GM21360 (cell line): ENCODE measurements at regions not wholly inside any gene's neighbourhood (a gene's known extent, or its start where the extent isn't known, plus 50 kb on each side); places are given as distances from the start of the nearest gene placed in this dataset.
"Not testable (repeated sequence)": the region's sequence is repeated elsewhere in the genome, so short reads cannot be mapped to it uniquely, and the experiment has no call there.

Experiments
- ATAC-seq: cut with Tn5 transposase; IDR thresholded peaks from one replicate; pipeline ENCODE4 v1.9.1; 2021; ENCODE audit warnings: mild to moderate bottlenecking, moderate library complexity; ENCODE audit not compliant: unreplicated experiment

DNA sequence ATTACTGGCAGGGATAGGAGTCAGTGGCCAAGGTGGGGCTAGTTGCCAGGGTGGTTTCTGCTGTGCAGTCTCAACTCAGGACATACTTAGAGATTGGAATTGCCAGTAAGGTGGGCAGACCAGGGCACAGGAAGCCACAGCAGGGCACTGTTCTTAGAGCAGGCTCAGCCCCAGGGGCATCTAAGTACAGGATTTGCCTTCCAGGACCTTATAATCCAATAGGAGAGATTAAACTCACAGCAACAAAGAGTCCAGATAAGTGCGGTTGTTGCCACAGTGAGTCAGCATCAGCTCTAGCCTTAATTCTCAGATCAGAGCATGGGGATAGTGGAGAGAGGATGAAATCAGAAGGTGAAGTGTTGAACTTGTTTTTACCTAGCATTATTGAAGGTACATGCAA, 265.8 kb upstream of the TRPC7 start:
- ATAC-seq: no peak

DNA sequence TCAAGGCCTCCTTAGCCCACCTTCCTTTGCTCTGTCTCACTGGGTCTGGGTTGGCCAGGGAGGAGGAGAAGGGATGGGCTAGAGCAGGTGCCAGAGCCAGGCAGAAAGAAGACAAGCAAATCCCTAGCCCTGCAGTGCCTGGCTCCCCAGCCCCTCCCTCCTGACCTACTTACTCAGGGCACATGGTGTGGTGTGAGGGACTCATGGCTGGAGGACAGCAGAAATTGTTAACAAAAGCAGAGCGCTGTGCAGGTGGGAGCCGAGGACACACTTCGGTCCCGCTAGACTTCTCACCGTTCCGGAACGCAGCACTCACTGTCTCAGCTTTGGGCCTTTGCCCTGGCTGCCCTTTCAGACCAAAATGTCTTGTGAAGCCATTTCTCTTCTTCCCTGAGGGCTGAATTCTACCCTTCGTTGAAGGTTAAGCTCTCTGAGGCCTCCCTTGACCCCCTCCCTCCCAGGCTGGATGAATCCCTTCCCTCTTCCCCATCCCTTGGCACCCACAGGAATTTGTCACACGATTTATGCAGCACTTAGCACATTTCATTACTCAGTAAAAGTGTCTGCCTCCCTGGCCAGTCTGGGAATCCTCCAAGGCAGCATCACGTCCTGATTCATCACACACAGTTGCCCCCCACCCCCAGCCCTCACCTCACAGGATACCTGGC, 263.9 kb upstream of the TRPC7 start:
- no peak for ATAC-seq

DNA sequence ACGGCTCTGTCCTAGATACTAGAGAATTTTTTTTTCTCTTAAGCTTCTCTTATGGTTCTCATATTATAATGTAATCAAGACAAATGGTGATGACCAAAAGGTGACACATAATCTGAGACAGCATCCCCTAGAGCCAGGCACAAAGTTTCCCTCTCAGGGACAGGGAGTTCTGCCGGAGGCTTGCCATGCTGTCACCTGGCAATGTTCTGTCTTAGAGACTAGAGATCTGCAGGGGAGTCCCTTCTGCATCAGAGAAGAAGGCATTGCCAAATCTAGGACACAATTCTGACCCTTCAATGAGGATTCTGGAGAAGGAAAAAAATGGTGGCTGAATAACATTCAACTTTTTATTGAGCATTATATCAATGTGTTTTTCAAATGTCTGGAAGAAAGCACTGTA, 261.2 kb upstream of the TRPC7 start:
- ATAC-seq: no peak

DNA sequence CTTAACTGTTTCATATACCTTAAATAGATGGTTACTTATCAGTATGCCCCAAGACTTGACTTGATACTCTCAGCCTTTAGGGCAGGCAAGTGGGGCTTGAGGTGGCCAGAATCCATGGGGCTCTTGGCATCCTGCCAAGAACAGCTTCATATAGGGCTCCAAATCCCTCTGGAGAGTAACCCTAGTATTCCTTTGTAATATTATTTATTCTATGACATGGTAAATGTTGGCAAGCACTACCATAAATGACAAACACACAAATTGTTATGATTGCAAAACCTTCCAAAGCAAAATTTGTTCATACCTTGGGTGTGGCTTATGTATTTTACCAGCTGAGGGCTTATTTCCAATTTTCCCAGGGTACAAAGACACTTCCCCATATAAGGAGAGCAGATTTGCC, 257.4 kb upstream of the TRPC7 start:
- ATAC-seq: no peak

DNA sequence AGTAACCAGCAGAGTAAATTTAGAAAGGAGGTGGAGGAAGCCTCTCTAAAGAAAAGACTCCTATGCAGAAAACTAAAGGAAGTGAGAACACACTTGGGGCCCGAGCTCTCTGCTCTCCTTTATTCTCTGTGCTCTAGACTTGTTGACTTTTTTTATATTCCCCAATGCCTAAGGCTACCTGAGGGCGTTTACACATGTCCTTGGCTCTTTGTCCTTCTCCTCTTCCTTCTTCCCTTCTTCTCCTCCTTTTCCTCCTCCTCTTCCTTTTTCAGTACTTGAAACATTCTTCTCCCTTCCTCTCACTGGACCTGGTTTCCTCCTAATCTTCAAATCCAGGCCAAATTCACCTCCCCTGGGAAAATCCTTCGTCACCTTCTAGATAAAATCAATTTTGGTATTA, 256.4 kb upstream of the TRPC7 start:
- no peak for ATAC-seq

DNA sequence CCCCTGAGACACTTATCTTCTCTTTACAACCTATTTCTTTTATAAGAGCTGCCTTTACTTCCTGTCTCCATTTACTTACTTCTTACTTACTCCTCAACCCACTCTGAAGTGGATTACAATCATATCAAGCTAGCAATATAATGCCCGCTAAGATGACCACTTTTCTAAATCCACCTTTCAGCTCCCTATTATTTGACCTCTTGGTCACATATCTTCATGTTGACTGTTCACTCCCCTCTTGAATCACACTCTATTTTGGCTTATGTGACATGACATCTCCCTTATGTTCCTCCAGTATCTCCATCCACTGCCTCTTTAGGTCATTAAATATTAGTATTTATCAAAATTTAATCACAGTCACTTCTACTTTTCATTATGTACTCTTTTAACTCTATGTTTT, 255.3 kb upstream of the TRPC7 start:
- ATAC-seq: no peak

GRCh38 chr5:136620016-136620419, 254.7 kb upstream of the TRPC7 start:
- ATAC-seq: no peak

- ATAC-seq: no peak
Observed at GRCh38 chr5:136619556-136619955, 254.2 kb upstream of the TRPC7 start.

- ATAC-seq: no peak
Observed at GRCh38 chr5:136615251-136616119, 250.1 kb upstream of the TRPC7 start.

- no peak for ATAC-seq
Observed at GRCh38 chr5:136613230-136613629, 247.9 kb upstream of the TRPC7 start.

DNA sequence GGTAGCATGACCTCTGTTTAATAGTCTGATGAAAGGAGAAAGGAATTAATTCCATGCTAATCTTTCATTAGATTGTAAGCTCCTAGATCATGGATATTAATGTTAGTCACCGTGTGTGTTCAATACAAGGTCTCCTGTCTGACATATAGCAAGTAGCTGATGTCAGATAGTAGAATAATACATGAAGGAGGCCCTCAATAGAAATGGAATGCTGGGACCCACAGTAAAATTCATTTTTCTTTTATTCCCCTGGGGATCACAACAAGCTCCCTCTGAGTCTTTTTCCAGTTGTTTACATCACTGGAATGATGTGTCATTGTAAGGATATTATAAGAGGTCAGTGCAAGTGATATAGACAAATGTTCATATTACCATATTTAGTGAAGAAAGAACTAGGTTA, 240.3 kb upstream of the TRPC7 start:
- no peak for ATAC-seq

DNA sequence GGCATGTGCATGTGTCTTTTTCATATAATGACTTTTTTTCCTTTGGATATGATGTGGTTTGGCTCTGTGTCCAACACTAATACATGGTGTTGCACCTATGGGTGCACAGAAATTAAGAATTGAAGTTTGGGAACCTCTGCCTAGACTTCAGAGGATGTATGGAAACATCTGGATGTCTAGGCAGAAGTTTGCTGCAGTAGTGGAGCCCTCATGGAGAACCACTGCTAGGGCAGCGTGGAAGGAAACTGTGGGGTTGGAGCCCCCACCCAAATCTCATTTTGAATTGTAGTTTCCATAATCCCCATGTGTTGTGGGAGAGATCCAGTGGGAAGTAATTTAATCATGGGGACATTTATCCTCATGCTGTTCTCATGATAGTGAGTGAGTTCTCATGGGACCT, 235.0 kb upstream of the TRPC7 start:
- ATAC-seq: no peak

- no peak for ATAC-seq
Observed at GRCh38 chr5:136598802-136599404, 233.6 kb upstream of the TRPC7 start.

GRCh38 chr5:136594416-136594815, 229.1 kb upstream of the TRPC7 start:
- ATAC-seq: no peak

GRCh38 chr5:136590581-136590980, 225.2 kb upstream of the TRPC7 start:
- no peak for ATAC-seq

DNA sequence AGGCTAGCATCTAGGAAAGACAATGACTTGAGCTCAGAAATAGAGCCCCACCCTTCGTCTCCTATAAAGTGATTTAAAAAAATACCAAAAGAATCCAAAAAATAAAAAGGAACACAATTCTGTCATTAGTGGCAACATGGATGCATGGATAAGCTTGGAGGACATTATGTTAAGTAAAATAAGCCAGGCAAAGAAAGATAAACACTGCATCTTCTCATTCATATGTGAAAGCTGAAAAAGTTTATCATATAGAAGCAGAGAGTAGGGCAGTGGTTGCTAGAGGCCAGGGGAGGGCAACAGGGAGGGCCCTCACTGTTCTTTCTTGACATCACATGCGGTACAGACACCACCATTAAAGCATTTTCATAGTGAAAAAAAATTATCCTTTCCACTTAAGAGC, 220.9 kb upstream of the TRPC7 start:
- ATAC-seq: no peak

DNA sequence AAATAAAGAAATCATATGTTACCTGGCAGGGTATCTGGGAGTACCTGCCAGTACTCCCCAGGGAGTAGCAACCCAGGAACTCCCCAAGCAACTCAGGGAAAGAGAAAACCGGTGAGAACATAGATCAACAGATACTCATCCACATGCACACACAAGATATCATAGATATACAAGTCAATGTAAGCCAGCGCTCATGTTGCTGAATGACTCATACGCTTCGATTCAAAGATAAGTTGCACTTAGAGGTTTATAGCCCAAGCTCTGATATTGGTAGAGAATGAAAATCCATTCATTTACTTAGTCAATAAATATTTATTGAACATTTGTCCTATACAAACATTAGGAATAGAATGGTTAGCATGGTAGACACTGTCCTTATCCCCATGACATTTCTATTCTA, 219.1 kb upstream of the TRPC7 start:
- ATAC-seq: no peak

DNA sequence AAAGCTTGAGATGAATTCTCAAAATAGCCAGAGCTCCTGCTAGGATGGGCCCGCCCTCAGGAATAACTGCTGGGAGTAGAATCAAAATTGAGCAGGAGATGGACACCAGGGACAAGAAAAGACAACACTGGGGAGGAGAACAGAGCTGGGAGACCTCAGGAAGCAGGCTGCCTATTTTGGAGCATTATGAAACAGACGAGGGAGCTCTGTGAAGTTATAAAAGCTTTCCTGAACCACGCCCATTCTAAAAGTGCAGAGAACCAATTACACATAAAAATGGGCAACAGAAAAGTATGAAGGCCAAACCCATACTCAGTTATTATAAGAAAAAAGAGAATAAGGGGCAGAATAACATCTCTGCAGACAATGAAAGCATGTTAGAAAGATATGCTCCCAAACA, 213.9 kb upstream of the TRPC7 start:
- no peak for ATAC-seq

GRCh38 chr5:136569875-136570274, 204.5 kb upstream of the TRPC7 start:
- ATAC-seq: not testable (repeated sequence)

GRCh38 chr5:136565457-136565856, 200.1 kb upstream of the TRPC7 start:
- ATAC-seq: not testable (repeated sequence)

DNA sequence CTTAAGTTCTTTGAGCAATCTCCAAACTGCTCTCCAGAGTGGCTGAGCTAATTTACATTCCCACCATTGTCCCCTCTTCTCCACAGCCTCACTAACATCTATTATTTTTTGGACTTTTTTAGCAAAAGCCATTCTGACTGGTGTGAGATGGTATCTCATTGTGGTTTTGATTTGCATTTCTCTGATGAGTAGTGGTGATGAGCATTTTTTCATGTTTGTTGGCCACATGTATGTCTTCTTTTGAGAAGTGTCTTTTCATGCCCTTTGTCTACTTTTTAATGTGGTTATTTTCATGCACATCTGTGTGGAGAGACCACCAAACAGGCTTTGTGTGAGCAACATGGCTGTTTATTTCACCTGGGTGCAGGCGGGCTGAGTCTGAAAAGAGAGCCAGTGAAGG, 199.7 kb upstream of the TRPC7 start:
- ATAC-seq: not testable (repeated sequence)

- not testable (repeated sequence) for ATAC-seq
Observed at GRCh38 chr5:136564431-136564830, 199.1 kb upstream of the TRPC7 start.
